ENCODE measurements at regions not wholly inside any gene's neighbourhood (a gene's known extent, or its start where the extent isn't known, plus 50 kb on each side); places are given as distances from the start of the nearest gene placed in this dataset.

GRCh38 chr1:5648410-5649165 lies 343.6 kb downstream of the NPHP4 start:
- TF ChIP-seq CTCF (conservative IDR thresholded peaks at IDR 0.05; ENCODE audit: low read depth, low read length) (no peak), EZH2phosphoT487 (IDR thresholded peaks at IDR 0.05; ENCODE audit: borderline replicate concordance, low read length) (no peak), EZH2 (IDR thresholded peaks at IDR 0.05; ENCODE audit: low read length, unreplicated experiment) (no peak)
